Dermis microvascular lymphatic vessel endothelial cell (primary cell): ENCODE measurements at regions not wholly inside any gene's neighbourhood (a gene's known extent, or its start where the extent isn't known, plus 50 kb on each side); places are given as distances from the start of the nearest gene placed in this dataset.

Experiments
- DNase-seq, 2 donors: peaks; one replicate each; pipeline versions ENCODE4 v3.0.0 to v3.0.0-alpha.2; 2010; ENCODE audit warnings: low read depth in 2 of 2

- no peak for DNase-seq
Observed at GRCh38 chr18:51912381-51912780, 427.6 kb upstream of the DCC start.

- no peak for DNase-seq
Observed at GRCh38 chr18:51915176-51915575, 424.8 kb upstream of the DCC start.

- no peak for DNase-seq
Observed at GRCh38 chr18:51921862-51922261, 418.1 kb upstream of the DCC start.

- DNase-seq: no peak
Observed at GRCh38 chr18:51933903-51934302, 406.1 kb upstream of the DCC start.

- DNase-seq: no peak
Observed at GRCh38 chr18:51936115-51936514, 403.9 kb upstream of the DCC start.

- DNase-seq: no peak
Observed at GRCh38 chr18:51941999-51942398, 398.0 kb upstream of the DCC start.

- no peak for DNase-seq
Observed at GRCh38 chr18:51943281-51943680, 396.7 kb upstream of the DCC start.

GRCh38 chr18:51946946-51947345 is 393.1 kb upstream of the DCC start:
- no peak for DNase-seq

- DNase-seq: no peak
Observed at GRCh38 chr18:51952844-51953243, 387.2 kb upstream of the DCC start.

GRCh38 chr18:51953521-51953920 is 386.5 kb upstream of the DCC start:
- DNase-seq: no peak

GRCh38 chr18:51955136-51955535 is 384.9 kb upstream of the DCC start:
- no peak for DNase-seq

- DNase-seq: no peak
Observed at GRCh38 chr18:51957001-51957400, 383.0 kb upstream of the DCC start.

GRCh38 chr18:51980101-51980500 is 359.9 kb upstream of the DCC start:
- DNase-seq: no peak

GRCh38 chr18:51988277-51988676 is 351.7 kb upstream of the DCC start:
- no peak for DNase-seq

GRCh38 chr18:51997129-51997528 is 342.9 kb upstream of the DCC start:
- no peak for DNase-seq

GRCh38 chr18:51998066-51998465 is 341.9 kb upstream of the DCC start:
- DNase-seq: no peak

- no peak for DNase-seq
Observed at GRCh38 chr18:51998711-51999110, 341.3 kb upstream of the DCC start.

GRCh38 chr18:51999351-51999750 is 340.6 kb upstream of the DCC start:
- DNase-seq: no peak

- no peak for DNase-seq
Observed at GRCh38 chr18:52000435-52000834, 339.6 kb upstream of the DCC start.

GRCh38 chr18:52001106-52001505 is 338.9 kb upstream of the DCC start:
- DNase-seq: no peak

- no peak for DNase-seq
Observed at GRCh38 chr18:52002600-52002999, 337.4 kb upstream of the DCC start.

GRCh38 chr18:52007105-52007504 is 332.9 kb upstream of the DCC start:
- DNase-seq: no peak

GRCh38 chr18:52008330-52008729 is 331.7 kb upstream of the DCC start:
- no peak for DNase-seq

GRCh38 chr18:52008736-52009135 is 331.3 kb upstream of the DCC start:
- DNase-seq: no peak

GRCh38 chr18:52009958-52010357 is 330.0 kb upstream of the DCC start:
- no peak for DNase-seq
